PC-3 (cell line): ENCODE measurements at regions not wholly inside any gene's neighbourhood (a gene's known extent, or its start where the extent isn't known, plus 50 kb on each side); places are given as distances from the start of the nearest gene placed in this dataset.

Experiments used
- EZH2 ChIP-seq: fragments of 300-600 bp; sonication (generic); IDR thresholded peaks from one replicate; pipeline ENCODE4 v1.6.1; 2017; ENCODE audit warnings: antibody characterized with exemption, mild to moderate bottlenecking, low read length; ENCODE audit not compliant: unreplicated experiment
- TF ChIP-seq, protein P1 (sequence below): fragments of 300-600 bp; sonication (generic); conservative IDR thresholded peaks from 2 replicates; pipeline ENCODE4 v1.5.1; 2017; ENCODE audit warnings: antibody characterized with exemption, low read depth, mild to moderate bottlenecking, low read length

DNA sequence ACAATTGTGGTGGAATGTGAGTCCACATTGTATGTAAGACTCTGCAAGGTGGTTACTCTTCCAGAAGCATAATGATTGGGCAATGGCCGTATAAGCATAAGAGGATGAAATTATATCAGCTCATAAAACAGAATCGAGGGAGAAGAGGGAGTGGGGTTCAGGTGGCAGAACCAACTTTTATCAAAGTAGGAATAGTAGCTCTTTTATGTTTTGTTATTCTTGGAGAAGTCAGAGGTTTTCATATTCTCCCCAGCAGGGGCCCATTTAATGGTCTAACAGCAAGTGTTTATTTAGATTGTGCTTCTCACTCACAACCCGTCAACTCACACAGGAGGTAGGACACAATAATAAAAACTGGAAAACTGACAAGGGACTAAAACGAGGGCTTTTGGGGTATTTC is 291.3 kb upstream of the CD180 start:
- TF ChIP-seq, protein P1, sequence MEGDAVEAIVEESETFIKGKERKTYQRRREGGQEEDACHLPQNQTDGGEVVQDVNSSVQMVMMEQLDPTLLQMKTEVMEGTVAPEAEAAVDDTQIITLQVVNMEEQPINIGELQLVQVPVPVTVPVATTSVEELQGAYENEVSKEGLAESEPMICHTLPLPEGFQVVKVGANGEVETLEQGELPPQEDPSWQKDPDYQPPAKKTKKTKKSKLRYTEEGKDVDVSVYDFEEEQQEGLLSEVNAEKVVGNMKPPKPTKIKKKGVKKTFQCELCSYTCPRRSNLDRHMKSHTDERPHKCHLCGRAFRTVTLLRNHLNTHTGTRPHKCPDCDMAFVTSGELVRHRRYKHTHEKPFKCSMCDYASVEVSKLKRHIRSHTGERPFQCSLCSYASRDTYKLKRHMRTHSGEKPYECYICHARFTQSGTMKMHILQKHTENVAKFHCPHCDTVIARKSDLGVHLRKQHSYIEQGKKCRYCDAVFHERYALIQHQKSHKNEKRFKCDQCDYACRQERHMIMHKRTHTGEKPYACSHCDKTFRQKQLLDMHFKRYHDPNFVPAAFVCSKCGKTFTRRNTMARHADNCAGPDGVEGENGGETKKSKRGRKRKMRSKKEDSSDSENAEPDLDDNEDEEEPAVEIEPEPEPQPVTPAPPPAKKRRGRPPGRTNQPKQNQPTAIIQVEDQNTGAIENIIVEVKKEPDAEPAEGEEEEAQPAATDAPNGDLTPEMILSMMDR, result no peak
- TF ChIP-seq EZH2, result no peak
